B cell (primary cell): ENCODE measurements at regions not wholly inside any gene's neighbourhood (a gene's known extent, or its start where the extent isn't known, plus 50 kb on each side); places are given as distances from the start of the nearest gene placed in this dataset.

ENCODE experiments used
- EZH2 ChIP-seq: IDR thresholded peaks from 2 replicates; pipeline ENCODE4 v1.6.1; 2012; ENCODE audit warnings: borderline replicate concordance, low read depth, mild to moderate bottlenecking, moderate library complexity, low read length; ENCODE audit not compliant: insufficient read depth, poor library complexity, severe bottlenecking
- TF ChIP-seq, protein P1 (sequence below): fragments of 200-600 bp; IDR thresholded peaks from one replicate; pipeline ENCODE4 v1.8.0; 2022; ENCODE audit warnings: antibody characterized with exemption, mild to moderate bottlenecking

DNA sequence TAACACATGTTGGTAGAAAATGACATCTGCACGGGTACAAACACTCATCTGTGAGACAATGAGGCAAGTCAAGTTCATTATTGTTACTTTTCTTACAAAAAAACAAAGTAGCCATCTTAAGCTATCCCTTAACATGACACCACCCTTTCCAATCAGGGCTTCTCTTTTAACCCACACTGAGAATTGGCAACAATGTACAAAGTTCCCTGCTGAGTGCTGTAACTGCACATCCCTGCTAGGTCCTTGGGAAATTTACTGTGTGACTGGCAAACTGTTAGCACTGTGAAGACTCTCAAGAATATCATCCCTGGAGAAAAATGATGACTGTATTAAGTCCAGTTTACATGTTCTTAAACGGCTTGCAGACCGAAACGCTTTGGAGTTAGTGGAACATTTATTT, 185.8 kb upstream of the PLD5 start:
- TF ChIP-seq, protein P1, sequence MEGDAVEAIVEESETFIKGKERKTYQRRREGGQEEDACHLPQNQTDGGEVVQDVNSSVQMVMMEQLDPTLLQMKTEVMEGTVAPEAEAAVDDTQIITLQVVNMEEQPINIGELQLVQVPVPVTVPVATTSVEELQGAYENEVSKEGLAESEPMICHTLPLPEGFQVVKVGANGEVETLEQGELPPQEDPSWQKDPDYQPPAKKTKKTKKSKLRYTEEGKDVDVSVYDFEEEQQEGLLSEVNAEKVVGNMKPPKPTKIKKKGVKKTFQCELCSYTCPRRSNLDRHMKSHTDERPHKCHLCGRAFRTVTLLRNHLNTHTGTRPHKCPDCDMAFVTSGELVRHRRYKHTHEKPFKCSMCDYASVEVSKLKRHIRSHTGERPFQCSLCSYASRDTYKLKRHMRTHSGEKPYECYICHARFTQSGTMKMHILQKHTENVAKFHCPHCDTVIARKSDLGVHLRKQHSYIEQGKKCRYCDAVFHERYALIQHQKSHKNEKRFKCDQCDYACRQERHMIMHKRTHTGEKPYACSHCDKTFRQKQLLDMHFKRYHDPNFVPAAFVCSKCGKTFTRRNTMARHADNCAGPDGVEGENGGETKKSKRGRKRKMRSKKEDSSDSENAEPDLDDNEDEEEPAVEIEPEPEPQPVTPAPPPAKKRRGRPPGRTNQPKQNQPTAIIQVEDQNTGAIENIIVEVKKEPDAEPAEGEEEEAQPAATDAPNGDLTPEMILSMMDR: no peak
- TF ChIP-seq EZH2: no peak
